ENCODE measurements at regions not wholly inside any gene's neighbourhood (a gene's known extent, or its start where the extent isn't known, plus 50 kb on each side); places are given as distances from the start of the nearest gene placed in this dataset.
A peak's percentile ranks its signal among the peaks of the same experiment; 100 is the strongest.

DNA sequence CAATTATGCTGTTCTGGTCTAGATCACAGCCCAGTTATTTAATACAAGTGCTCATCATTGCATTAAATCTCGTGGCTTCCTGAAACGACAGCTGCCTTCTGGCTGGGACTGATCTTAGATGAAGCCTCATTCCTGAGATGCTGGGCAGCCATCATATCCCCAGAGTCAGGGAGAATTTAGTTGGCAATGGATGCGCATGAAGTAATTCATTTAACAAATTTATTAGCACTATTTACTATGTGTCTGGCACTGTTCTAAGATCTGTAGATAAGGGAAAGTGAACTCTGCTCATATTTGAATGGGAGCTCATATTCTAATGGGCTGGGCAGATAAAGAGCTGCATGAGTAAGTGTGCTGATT, 244.7 kb downstream of the KCNS3 start:
- no peak for DNase-seq

DNA sequence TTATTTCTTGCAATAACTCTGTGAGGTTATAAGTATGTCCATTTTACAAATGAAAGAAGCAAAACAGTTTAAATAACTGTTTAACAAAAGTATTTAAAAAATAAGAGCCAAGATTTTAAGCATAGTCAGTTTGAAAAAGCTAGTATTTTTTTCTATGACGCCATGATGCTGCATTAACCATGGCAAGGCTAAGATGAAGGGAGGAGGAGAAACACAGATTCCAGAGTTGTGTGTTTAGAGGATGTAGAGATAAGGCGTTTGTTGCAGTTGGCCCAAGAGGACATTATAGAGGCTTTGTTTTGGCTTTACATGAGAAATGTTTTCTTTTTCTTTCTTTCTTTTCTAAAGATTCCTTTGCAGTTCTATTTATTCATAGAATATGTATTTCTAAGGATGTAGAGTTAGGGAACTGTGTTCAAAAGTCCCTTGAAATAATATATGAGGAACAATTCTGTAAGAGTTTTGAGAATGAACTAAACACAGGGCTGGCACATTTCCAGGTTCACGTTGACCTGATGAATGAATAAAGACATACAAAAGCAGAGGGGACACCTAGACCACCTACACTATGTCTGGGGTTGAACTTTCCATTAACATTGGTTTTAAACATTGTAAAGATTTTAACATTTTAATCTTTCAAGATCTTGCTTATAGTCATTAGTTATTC, 244.2 kb downstream of the KCNS3 start:
- no peak for DNase-seq

DNA sequence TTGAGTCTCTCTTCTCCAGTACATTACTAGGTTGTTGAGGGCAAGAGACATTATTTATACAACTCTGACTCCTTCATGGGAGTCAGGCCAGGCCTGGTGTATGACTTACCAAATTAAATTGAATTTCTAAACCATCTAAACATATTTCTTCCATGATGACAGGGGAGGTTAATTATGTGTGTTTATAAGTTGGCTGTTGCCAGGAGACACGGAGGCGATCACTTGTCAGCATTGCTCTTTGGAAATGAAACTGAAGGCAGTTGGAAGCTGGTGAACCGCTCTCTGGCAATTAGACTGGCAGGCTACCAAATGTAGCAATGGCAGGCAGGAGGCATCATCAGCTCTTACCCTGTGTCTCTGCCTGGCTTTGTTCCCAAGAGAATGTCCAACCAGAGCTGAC, 241.4 kb downstream of the KCNS3 start:
- peak; percentile 74 for DNase-seq

DNA sequence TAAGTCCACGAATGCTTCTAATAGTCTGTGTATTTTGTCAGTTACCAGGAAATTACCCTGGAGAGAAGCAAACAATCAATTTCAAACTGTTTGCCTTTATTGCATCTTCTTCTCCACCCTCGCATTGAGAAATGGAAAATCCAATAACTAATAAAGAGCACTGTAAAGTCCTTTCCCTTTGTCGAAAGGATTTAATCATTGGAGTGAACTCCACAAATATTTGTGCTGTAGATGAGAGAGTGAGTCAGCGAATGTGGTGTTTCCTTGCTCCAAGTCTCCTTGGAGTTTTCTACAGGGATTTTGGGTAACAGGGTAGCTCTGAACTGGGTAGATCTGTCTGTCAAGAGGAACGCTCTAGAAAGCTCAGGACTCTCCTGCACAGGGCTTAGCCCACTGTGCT, 240.2 kb downstream of the KCNS3 start:
- DNase-seq = no peak

DNA sequence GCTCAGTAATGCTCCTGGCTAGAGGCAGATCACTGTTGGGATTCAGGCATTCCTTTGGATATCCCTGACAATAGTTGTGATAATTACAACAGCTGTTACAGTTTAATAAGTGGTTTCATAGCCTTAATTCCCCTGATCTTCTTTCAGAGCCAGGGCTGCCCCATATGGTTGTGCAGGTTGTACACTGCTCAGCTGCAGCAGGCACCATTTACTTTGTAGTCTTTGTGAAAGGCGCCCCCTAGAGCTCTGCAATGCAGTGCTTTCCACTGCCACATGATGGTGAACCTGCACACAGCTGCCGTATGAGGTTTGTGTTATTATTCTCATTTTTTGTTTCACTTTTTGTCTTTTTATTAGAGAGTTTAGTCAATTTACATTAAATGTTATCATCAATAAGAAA, 239.1 kb downstream of the KCNS3 start:
- DNase-seq = no peak

DNA sequence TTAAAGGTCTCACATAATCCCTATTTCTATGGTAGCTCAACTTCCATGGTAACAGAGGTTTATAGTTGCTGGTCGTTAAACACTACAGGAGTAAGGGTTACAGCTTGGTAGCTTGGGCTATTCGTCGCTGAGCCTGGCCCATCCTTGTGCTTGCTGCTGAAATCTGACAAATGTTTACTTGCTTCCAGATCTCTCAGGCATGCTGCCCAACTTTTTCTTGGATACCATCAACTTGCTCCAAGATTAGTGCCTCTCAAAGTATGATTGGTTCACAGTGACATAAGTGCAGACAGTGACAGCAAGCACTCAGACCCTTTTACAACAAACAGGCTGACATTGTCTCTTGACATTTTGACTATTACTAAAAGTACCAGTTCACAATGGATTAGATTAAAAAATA, 231.8 kb downstream of the KCNS3 start:
- no peak for DNase-seq

DNA sequence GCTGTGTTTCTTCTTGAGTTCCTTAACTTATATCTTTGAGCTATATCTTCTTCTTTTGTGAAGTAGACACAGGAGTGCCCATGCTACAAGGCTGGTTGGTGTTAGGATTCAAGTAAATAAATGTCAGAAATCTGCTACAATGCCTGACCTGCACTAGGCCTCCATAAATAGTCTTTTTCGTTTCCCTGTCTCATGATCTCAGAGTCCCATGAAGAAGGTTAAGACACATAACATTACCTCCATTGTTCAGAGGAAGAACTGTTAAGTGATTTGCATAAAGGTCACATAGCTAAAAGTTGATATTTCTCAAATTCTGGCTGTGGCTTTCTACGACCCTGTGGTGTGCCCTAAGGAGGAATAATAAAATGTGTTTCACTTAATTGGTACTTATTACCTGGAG, 228.4 kb downstream of the KCNS3 start:
- DNase-seq = no peak

DNA sequence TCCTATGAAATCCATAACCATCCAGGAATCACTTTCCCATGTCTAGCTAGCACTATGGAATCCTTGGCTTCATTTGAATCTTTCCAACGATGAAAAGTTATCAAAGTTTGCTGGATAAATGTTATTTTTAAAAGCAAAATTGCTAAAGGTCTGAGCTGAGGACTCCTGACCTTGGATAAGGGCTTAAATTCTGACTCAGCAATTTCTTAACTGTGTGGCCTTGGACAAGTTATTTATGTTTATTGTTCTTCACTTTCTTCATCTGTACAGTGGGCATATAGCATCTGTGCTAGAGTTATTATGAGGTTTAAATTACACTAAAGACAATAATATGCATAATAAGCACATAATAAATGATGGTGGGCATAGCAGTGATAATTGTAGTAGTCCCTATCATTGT, 227.5 kb downstream of the KCNS3 start:
- no peak for DNase-seq

DNA sequence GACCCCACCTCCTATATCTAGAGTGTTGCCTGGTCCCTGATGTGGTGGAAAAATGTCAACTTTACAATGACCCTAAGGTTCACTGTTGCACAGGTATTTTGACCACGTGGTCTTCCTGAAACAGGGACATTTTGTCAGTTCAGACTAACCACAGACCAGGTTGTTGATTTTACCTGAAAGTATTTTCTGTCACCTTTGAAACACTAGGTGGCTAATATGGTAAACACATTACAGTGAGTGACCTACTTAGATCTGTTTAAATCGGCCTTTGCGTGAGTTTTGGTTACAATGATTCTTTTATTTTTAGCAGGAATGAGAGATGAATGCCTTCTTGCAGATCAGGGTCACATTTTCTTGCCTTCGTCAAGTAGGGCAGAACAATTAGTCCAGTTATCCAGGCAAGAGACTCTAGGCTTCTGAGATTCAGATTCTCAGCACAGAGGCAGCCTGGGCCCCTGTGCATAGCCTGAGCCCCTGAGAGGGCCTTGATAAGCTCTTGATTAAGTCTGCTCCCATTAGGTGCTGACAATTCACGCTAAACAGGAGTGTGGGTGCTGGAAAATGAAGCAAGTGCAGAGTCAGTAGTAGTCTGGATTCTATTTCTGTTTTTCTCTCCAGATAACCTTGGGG, 226.2 kb downstream of the KCNS3 start:
- no peak for DNase-seq

DNA sequence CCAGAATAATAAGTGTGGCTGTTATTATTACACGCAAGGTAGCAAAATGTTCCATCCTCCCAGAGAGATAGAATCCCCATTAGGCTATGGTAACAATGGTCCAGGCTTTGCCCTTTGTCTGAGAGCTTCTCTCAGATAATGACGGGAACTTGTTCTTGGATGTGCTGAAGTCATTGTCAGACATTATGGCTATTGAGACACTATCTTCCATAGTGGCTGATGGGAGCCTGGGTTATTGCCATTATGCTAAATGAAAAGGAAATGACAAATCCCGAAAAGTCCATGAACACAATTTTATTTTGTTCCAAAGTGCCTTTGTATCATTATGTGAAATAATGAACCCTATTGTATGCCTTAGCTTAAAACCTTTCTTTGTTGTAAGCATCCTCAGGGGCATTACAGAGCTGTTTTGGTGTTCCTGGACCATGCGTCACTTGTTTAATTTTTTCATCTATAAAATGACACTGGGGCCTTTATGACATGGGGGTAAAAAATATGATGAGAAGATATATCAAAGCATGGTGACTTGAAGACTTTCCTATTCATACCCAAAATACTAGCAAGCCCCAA, 218.5 kb downstream of the KCNS3 start:
- no peak for DNase-seq

DNA sequence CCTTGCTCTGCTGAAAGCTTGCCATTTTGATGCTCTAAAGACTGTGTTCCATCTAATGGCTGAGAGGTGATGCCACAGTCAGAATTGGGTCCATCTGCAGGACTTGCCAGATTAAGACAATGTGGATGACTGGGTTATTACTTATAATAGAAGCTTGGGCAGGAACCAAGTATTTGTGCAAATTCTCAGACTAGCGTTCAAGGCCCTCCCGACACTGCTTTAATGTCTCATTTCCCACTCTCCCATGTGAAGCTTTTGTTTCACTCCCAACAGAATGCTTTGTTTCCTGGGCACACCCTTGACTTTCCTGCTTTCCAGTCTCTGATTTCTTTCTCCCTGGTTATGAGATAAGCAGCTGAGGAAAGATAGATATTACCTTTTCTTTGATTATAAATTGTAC, 215.8 kb downstream of the KCNS3 start:
- DNase-seq = no peak

DNA sequence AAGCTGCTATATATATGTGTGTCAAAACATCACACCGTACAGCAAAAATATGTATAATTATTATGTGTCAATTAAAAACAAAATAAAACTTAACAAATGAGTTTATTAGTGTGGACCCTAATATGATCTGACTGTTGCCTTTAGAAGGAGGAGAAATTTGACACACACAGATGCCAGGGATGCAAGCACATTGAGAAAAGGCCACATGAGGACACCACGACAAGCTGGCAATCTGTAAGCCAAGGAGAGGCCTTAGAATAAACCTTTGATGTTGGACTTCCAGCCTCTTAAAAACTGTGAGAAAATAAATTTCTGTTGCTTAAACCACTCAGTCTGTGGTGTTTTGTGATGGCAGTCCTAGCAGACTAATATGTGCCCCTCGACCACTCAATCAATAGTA, 214.7 kb downstream of the KCNS3 start:
- no peak for DNase-seq

DNA sequence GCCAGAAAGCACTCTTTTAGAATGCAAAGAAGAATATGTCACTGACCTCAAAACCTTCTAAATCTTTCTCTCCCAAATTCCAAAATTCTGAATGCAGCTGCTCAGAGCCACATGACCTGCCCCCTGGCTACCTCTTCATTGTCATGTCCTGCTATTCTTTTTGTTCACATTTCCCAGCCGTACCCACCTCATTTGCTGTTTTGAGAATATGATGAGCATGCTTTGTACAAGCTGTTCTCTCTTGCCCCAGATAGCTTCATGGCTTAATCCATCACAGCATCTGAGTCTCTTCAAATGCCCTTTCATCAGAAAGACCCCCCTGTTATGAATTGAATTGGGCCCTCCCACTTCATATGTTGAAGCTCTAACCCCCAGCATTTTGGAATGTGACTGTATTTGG, 214.3 kb downstream of the KCNS3 start:
- no peak for DNase-seq

DNA sequence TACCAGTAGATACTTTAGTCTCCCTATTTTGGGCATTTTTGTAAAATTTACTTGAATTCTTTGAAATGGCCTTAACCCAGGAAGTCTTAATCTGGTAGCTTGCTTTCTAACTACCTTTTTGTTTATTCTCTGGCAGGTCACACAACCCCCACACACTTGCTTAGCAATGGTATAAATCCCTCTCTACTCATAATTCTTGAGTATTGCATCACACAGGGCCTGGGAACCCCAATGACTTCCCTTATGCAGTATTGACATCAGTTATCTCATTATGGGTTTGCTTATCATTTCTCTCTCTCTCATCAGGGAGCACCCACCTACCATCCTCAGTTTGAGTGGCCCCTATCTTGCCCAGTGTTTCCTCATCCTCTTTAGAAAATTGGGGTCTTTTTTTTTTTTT, 207.1 kb downstream of the KCNS3 start:
- no peak for DNase-seq

DNA sequence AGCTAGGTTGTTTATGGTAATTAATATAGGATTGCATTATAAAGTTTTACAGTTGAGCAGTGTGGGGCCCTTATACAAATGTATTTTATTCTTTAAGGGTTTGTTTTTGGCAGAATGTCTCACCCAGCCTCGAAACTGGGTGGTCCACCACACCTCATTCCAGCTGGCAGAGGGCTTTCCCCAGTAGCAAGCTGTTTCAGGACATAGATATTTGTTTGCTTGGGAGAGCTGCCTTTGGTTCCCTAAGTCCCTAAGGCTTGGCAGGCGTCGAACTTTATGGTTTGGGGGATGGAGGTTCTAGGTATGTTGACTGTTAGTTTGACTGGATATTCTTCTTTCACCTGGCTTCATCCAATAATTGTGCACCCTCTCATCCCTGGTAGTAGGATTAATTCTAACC, 205.9 kb downstream of the KCNS3 start:
- no peak for DNase-seq

DNA sequence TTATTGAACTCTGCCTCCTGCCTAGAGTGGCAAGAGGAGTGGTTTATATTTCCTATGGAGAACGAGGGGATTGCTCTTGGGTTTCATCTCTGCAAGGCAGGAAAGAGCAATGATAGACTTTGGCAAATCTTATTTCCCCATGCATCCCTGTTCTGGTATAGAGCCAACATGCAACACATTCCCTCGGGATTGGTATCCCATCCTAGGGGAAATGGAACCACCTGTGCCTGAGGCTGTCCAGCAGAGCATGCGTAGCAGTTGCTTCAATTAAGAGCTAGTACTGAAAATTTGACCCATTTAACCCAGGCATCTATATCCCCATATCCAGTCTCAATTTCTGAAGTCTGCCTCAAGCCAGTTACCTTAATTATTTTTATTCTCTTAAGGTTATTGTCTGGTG, 205.3 kb downstream of the KCNS3 start:
- DNase-seq = no peak

DNA sequence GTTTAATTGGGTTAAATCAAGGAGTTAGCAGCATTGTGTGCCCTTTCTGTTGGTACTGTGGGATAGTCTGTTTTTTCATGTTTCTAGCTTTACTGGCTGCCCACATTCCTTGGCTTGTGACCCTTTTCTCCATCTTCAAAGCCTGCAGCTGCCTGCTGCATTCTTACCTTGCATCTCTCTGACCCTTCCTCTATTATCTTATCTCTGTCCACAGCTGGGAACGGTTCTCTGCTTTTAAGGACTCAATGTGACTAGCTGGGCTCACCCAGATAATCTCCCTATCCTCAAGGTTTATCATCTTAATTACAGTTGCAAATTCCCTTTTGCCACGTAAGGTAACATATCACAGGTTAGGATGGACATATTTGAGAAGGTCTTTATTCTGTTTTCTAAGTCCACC, 199.7 kb downstream of the KCNS3 start:
- DNase-seq = no peak

DNA sequence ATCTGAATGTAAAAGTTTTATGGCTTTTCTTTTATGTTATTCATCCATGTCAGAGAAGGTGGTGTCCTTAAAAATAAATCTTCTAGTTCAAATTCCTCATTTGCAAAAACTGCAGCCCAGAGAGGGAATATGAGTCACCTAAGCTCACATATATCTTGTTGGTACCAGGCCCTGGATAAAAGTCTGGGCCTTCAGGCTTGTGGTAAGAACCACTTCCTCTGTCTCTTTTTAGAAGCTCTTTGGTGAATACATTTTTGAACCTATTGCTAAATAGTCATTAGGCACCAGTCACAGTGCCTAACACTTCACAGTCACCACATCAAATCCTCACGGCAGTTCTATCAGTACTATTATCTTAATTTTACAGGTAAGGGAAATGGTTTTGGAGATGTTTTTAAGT, 199.2 kb downstream of the KCNS3 start:
- DNase-seq = no peak

DNA sequence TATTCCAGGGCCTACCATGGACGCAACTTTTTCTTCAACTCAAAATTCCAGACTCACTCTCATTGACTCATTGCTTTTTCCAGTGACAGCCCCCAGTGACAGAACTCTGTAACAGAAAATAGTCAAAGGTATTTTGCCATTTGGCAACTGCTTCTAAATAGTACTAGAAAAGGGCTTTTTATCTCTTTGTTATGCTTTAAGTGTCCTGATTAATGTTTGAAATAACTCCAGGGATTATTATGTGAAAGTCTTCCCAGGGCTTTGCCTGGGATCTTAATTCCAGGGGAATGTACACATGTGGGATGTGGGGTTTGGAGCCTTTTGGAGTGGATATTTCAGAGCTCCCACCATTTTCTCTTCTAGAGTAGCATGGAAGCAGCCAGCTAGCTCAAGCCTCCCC, 198.8 kb downstream of the KCNS3 start:
- no peak for DNase-seq

DNA sequence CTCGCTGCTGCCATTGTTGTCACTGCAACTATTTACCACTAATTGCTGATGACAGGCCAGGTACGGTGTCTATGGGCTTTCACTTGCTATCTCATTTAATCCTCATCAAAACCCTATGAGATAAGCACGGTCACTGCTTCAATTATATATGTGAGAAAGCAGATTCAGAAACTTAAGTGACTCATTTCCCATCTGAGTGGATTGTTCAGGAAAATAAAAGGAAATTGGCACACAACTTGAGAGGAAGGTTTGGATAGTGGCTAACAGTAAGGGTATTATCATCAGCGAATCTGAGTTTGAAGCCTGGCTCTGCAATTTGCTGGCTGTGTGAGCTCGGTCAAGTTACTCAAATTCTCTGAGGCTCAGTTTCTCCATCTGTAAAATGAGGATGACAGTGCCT, 196.0 kb downstream of the KCNS3 start:
- DNase-seq = no peak

DNA sequence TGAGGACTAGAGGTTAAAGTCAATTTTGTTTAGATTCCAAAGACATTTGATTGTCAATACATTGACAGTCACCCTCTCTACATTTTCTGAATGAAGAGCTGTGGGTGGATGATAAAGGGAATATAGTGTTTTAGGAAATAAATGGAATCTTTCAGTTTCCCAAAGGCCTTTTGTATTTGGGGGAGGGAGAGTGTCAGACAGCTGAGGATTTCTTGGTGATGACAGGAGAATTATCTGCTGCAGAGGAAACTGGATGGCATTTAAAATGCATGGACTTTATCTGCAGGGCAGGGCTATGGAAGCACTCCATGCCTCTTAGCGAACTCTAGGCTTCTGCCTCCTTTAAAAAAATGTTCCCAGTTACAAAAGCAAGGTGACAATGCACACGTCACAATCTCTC, 195.1 kb downstream of the KCNS3 start:
- DNase-seq = no peak

DNA sequence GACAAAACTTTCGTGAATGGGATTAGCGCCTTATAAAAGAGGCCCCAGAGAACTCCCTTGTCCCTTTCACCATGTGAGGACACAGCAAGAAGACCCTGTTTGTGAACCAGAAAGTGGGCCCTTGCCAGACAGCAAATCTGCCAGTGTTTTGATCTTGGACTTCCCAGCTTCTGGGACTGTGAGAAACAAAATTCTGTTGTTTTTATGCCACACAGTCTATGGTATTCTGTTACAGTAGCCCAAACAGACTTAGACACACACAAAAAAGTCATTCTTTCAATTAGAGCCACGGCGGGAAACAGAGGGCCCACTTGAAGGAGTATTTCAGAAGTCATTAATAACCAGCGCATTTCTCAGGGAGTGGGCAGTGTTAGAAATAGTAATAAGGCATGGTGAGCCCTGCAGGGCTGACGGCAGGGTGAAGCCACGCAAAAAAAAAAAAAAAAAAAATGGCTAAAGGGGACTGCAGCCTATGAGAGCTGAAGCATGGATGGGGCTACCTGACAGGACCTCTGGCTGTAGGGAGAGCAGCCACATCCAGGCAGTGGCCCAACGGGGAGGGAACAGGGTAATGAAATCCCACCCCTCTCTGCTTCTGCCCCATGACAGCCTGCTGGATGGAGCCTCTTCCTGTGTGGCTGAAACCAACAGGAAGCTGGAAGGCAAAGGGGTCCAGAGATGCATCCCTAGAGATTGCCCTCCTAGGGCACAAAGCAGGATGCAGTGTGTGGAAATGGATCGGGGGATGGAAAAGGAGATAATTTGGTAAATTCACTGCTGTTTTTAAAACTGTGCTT, 189.3 kb downstream of the KCNS3 start:
- DNase-seq = no peak

DNA sequence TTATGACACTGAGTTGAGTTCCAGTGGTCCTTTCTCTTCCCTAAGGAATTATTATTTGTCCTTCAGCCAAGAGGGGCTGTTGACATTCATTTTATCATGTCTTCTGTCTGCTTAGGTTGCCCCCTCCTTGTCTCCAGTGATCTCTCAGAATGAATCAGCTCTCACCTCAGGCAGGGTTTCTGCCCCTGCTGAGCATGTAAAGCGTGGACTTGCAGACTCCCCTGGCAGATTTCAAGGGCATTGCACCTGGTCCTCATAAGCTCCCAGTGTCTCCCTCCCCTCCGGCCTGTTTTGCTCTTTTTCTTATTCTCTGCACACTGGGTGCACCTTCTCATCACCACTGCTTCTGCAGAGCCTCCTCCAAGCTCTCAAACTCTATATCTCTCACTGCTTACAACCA, 188.4 kb downstream of the KCNS3 start:
- DNase-seq = no peak

DNA sequence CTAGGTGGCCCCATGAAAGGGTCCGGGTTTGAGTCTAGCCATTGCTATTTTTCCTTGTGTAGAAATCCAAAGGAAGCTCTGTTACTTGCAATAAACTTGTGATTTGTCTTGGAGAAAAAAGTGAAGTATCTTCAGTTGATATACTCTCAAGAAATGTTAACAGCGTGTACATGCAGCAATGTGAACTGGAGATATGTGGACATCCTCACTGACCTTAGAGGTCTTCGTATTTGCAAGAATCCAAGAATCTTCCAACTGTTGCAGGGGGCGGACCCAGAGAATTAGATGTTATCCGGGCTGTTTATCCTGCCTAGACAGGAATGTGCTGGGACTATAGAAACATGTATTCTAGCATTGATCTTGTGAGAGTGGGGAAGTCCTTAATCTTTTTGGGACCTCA, 187.6 kb downstream of the KCNS3 start:
- DNase-seq = no peak
